Endodermal cell (in vitro differentiated cells): ENCODE measurements at regions not wholly inside any gene's neighbourhood (a gene's known extent, or its start where the extent isn't known, plus 50 kb on each side); places are given as distances from the start of the nearest gene placed in this dataset.

ENCODE experiments used
- DNase-seq: peaks from one replicate; pipeline ENCODE4 v3.0.0-alpha.2; 2017
- H3K27ac ChIP-seq: 2 replicates; pipeline ENCODE4 v1.5.1; 2013; ENCODE audit warnings: mild to moderate bottlenecking, low read depth, low read length, moderate library complexity
- H3K27me3 ChIP-seq: 2 replicates; pipeline ENCODE4 v1.6.1; 2013; ENCODE audit warnings: mild to moderate bottlenecking, low read length, moderate library complexity; ENCODE audit not compliant: insufficient read depth, control insufficient read depth, poor library complexity, severe bottlenecking
- H3K36me3 ChIP-seq: 2 replicates; pipeline ENCODE4 v1.7.0; 2013; ENCODE audit warnings: mild to moderate bottlenecking, low read length, moderate library complexity; ENCODE audit not compliant: control insufficient read depth, insufficient read depth
- H3K4me1 ChIP-seq: one replicate; pipeline ENCODE4 v1.7.0; 2013; ENCODE audit warnings: low read length; ENCODE audit not compliant: control insufficient read depth, insufficient read depth
- H3K4me3 ChIP-seq: 2 replicates; pipeline ENCODE4 v1.5.1; 2013; ENCODE audit warnings: mild to moderate bottlenecking, low read length, moderate library complexity
- H3K9ac ChIP-seq: 2 replicates; pipeline ENCODE4 v1.6.1; 2013; ENCODE audit warnings: mild to moderate bottlenecking, low read length, moderate library complexity; ENCODE audit not compliant: poor library complexity, severe bottlenecking; ENCODE audit errors: extremely low read depth
- H3K9me3 ChIP-seq: 2 replicates; pipeline ENCODE4 v1.6.1; 2013; ENCODE audit warnings: mild to moderate bottlenecking, low read length, moderate library complexity; ENCODE audit not compliant: control insufficient read depth
- H3K27ac Mint-ChIP-seq: 2 replicates; pipeline ENCODE4 v1.8.0; 2020; ENCODE audit warnings: mixed read lengths
- H3K27me3 Mint-ChIP-seq: 2 replicates; pipeline ENCODE4 v1.8.0; 2021; ENCODE audit warnings: mild to moderate bottlenecking, mixed read lengths; ENCODE audit not compliant: insufficient read depth
- H3K36me3 Mint-ChIP-seq: 2 replicates; pipeline ENCODE4 v1.8.0; 2020; ENCODE audit warnings: low read depth, mixed read lengths
- H3K4me1 Mint-ChIP-seq: 2 replicates; pipeline ENCODE4 v1.8.0; 2020; ENCODE audit warnings: mixed read lengths
- H3K4me3 Mint-ChIP-seq: 2 replicates; pipeline ENCODE4 v1.8.0; 2020; ENCODE audit warnings: mild to moderate bottlenecking, moderate library complexity, mixed read lengths
- H3K9me3 Mint-ChIP-seq: 2 replicates; pipeline ENCODE4 v1.8.0; 2020; ENCODE audit warnings: mild to moderate bottlenecking, mixed read lengths
- CTCF ChIP-seq: fragments of 200-600 bp; sonication (generic); conservative IDR thresholded peaks from 2 replicates; pipeline ENCODE4 v1.5.0; 2021; ENCODE audit warnings: antibody characterized with exemption, mild to moderate bottlenecking
- WGBS, 2 experiments: methylation state at CpG; one replicate each; pipeline versions ENCODE4 v1.1.5 to v1.1.7; 2013; ENCODE audit warnings: missing lambda C conversion rate in 2 of 2, mixed read lengths in 1 of 2; ENCODE audit not compliant: insufficient coverage in 1 of 2, insufficient read length in 1 of 2; 5-methylcytosine and 5-hydroxymethylcytosine counted together

DNA sequence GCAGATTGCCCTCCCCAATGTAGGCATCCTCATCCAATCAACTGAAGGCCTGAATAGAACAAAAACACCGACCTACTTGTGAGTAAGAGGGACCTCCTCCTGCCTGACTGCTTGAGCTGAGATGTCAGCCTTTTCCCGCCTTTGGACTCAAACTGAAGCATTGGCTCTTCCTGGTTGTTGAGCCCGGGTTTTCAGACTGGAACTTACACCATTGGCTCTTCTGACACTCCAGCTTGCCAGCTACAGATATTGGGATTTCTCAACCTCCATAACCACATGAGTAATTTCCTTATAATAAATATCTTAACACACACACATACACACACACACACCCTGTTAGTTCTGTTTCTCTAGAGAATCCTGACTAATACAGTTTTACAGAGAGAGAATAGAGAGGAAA, 173.4 kb upstream of the NTF3 start:
- H3K4me3 Mint-ChIP-seq, result no peak overlapping the region
- Histone ChIP-seq H3K27ac (no peak overlapping the region), H3K27me3 (no peaks in the 10 kb centered on the region), H3K9me3 (no peaks in the 10 kb centered on the region), H3K9ac (no peak overlapping the region), H3K4me3 (no peak overlapping the region), H3K4me1 (no peaks in the 10 kb centered on the region), H3K36me3 (no peaks in the 10 kb centered on the region)
- WGBS, 2 experiments, result 74 to 76% methylated on average over 3 of the region's 3 CpGs
- no peak for TF ChIP-seq CTCF
- DNase-seq, result no peak
- H3K4me1 Mint-ChIP-seq, result peaks cover 12% of the 10 kb centered on the region
- no peak overlapping the region for H3K27ac Mint-ChIP-seq
- H3K27me3 Mint-ChIP-seq, result no peaks in the 10 kb centered on the region
- no peaks in the 10 kb centered on the region for H3K36me3 Mint-ChIP-seq
- no peaks in the 10 kb centered on the region for H3K9me3 Mint-ChIP-seq

DNA sequence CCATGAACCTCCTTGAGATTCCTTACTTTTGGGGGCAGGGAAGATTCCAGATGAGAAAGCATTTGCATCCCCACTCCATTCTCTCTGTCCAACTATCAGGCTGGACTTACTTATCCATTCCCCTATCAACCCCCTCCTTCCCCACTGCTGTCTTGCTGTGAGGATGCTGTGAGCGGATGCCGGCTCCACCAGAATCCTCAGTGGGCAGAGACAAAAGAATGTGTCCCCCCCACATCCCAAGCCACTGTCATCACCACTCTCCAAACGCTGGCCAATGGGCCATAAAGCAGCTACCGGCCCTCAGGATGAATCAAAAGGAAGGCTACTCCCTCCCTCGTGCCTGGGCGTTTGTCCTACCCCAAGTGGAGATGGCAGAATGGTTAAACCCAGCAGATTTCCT, 173.0 kb upstream of the NTF3 start:
- DNase-seq, result no peak
- H3K36me3 Mint-ChIP-seq, result no peaks in the 10 kb centered on the region
- no peak overlapping the region for H3K27ac Mint-ChIP-seq
- H3K4me3 Mint-ChIP-seq, result no peak overlapping the region
- WGBS, 2 experiments, result 54 to 88% methylated on average over 4 to 6 of the region's 6 CpGs
- H3K4me1 ChIP-seq, result no peaks in the 10 kb centered on the region
- H3K27ac ChIP-seq, result no peak overlapping the region
- H3K4me1 Mint-ChIP-seq, result peaks cover 12% of the 10 kb centered on the region
- no peaks in the 10 kb centered on the region for H3K36me3 ChIP-seq
- no peak for TF ChIP-seq CTCF
- H3K27me3 Mint-ChIP-seq, result no peaks in the 10 kb centered on the region
- H3K27me3 ChIP-seq, result no peaks in the 10 kb centered on the region
- H3K9me3 Mint-ChIP-seq, result no peaks in the 10 kb centered on the region
- H3K9ac ChIP-seq, result no peak overlapping the region
- H3K4me3 ChIP-seq, result no peak overlapping the region
- H3K9me3 ChIP-seq, result no peaks in the 10 kb centered on the region

GRCh38 chr12:5259523-5259922, 172.4 kb upstream of the NTF3 start:
- no peaks in the 10 kb centered on the region for H3K27me3 Mint-ChIP-seq
- no peaks in the 10 kb centered on the region for H3K36me3 Mint-ChIP-seq
- Histone ChIP-seq H3K36me3 (no peaks in the 10 kb centered on the region), H3K27me3 (no peaks in the 10 kb centered on the region), H3K4me1 (no peaks in the 10 kb centered on the region), H3K9me3 (no peaks in the 10 kb centered on the region), H3K9ac (no peak overlapping the region), H3K27ac (no peak overlapping the region), H3K4me3 (no peak overlapping the region)
- H3K9me3 Mint-ChIP-seq, result no peaks in the 10 kb centered on the region
- WGBS, 2 experiments, result 90% methylated on average over 1 to 4 of the region's 4 CpGs
- H3K27ac Mint-ChIP-seq, result no peak overlapping the region
- DNase-seq, result no peak
- H3K4me3 Mint-ChIP-seq, result no peak overlapping the region
- H3K4me1 Mint-ChIP-seq, result peaks cover 11% of the 10 kb centered on the region
- no peak for TF ChIP-seq CTCF
